ENCODE measurements at regions not wholly inside any gene's neighbourhood (a gene's known extent, or its start where the extent isn't known, plus 50 kb on each side); places are given as distances from the start of the nearest gene placed in this dataset.
"Not testable (repeated sequence)": the region's sequence is repeated elsewhere in the genome, so short reads cannot be mapped to it uniquely, and the experiment has no call there.

- DNase-seq, result no peak
These were observed 77.2 kb upstream of the HPCAL1 start for GRCh38 chr2:10225291-10226037.

- DNase-seq, result no peak
These were observed 76.5 kb upstream of the HPCAL1 start for GRCh38 chr2:10226038-10226724.

- no peak for DNase-seq
These were observed 73.9 kb upstream of the HPCAL1 start for GRCh38 chr2:10228611-10229365.

DNA sequence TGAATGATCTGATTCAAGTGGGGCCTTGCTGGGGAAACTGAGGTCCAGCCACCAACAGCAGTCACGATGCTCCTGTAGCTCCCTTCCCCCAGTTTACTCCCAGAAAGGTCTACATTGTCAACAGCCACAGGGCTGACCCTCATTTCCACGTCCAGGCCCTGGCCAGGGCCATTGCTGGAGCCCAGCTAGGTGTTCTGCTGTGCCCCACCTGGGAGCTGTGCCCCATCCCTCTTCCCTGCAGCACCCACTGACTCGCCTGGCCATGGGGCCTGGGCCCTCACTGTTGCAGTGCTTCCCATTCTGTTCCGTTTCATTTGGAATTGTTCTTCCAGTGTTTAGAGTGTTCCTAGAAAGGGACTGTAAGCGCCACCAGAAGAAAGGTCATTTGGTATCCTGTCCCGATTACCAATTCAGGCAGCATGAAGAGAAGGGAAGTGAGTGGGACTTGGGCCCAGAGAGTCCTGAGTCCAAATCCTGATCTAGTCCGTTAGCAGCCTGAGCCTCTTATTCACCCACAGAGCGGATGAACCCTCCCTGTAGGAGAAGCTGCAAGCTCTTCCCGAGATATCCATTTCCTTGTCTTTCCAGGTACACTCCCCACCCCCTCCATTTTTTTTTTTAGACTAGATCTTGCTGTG, 73.1 kb upstream of the HPCAL1 start:
- DNase-seq, result no peak

- DNase-seq, result no peak
These were observed 72.2 kb upstream of the HPCAL1 start for GRCh38 chr2:10230499-10230898.

DNA sequence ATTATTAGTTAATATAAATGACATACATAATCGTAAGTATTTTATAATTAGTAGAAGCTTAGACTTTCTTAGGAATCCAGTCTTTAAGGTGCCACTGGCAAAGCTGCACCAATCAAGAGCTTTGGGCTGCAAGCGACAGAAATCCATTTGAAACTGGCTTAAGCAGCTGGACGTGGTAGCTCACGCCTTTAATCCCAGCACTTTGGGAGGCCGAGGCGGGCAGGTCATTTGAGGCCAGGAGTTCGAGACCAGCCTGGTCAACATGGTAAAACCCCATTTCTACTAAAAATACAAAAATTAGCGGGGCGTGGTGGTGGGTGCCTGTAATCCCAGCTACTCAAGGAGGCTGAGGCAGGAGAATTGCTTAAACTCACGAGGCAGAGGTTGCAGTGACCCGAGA, 71.8 kb upstream of the HPCAL1 start:
- DNase-seq, result not testable (repeated sequence)

DNA sequence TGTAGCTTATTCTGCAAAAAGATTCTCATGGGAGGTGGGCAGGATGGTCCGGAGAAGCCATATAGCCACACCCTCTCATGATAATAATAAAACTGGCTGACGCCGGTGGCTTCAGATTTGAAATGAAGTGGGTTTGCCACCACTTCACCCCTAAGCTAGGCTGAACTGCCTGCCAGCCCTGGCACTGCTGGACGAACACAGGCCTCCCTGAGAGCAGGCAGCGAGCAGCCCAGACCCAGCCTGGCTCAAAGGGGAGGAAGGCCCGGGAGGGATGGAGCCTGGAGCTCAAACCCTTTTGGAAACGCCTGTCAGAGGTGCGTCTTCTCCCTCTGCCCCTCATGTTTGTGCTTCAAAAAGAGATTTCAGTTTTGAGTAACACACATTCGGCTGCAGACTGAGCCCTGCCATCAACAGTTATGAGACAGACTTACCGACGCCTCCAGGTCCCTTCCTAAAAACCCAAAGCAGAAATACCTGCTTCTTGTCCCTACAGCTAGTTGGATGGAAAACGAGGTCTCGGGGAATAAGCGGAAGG, 71.1 kb upstream of the HPCAL1 start:
- no peak for DNase-seq

DNA sequence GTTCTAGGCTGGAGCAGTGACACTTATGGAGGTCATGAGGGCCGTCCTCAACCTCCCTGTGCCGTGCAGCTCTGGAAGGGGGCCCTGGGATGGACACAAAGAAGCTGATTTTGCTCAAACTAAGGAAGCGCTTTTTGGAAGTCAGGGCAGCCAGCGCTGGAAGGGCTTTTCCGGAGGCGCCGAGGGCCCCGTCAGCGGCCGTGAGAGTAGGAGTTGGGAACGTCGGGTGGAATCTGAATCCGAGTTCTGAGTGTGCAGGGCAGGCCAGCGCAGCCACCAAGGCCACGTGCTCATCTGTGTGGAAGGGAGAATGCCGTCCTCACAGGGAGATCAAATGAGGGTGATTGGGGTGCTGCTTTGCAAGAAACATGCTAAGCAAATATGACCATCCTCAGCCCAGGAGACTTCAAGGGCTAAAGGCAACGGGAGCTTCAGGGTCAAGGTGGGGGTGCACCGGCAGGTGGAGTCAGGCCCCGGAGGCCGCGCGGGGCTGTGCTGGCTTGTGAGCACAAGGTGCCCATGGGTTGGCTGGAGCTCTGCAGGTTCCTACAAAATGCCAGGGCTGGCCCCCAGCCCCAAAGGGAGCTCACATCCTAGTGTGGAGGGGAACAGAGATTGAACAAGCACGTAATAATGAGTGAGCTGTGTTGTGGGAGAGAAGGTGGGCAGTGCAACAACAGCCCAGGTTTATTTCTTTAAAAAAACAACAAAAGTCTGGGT, 70.4 kb upstream of the HPCAL1 start:
- no peak for DNase-seq

DNA sequence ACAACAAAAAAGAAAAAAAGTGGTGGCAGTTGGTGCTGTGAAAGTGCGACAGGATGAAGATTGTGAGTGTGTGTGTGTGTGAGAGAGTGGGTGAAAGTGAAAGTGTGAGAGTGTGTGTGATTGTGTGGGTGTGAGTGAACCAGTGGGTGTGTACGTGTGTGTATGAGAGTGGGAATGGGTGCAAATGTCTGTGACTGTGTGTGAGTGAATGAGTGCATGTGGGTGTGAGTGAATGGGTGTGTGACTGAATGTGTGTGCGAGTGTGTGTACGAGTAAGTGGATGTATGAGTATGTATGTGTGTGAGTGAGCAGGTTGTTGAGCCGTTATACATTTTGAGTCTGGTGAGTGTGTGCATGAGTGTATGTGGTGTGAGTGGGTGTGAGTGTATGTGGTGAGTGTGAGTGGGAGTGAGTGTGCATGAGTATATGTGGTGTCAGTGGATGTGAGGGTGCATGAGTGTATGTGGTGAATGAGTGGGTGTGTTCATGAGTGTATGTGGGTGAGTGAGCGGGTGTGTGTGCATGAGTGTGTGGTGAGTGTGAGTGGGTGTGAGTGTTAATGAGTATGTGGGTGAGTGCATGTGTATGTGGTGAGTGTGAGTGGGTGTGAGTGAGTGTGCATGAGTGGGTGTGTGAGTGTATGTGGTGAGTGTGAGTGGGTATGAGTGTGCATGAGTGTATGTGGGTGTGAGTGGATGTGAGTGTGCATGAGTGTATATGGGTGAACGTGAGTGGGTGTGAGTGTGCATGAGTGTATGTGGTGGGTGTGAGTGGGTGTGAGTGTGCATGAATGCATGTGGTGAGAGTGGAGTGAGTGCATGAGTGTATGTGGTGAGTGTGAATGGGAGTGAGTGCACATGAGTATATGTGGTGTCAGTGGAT, 69.3 kb upstream of the HPCAL1 start:
- no peak for DNase-seq

DNA sequence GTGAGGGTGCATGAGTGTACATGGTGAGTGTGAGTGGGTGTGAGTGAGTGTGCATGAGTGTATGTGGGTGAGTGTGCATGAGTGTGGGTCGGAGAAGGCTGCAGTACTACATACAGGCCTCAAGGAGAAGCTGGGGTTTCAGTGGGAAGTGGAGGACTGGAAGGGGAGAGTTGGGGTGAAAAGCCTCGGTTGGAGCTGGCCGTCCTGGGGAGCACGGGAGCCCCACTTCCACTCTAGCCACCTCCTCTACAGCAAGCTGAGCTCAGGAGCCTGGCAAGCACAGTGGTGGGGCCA, 68.7 kb upstream of the HPCAL1 start:
- no peak for DNase-seq

- DNase-seq, result no peak
These were observed 68.2 kb upstream of the HPCAL1 start for GRCh38 chr2:10234409-10235094.

- no peak for DNase-seq
These were observed 67.4 kb upstream of the HPCAL1 start for GRCh38 chr2:10235099-10235908.

GRCh38 chr2:10235909-10236550, 66.7 kb upstream of the HPCAL1 start:
- DNase-seq, result no peak

GRCh38 chr2:10236571-10237391, 65.9 kb upstream of the HPCAL1 start:
- no peak for DNase-seq

DNA sequence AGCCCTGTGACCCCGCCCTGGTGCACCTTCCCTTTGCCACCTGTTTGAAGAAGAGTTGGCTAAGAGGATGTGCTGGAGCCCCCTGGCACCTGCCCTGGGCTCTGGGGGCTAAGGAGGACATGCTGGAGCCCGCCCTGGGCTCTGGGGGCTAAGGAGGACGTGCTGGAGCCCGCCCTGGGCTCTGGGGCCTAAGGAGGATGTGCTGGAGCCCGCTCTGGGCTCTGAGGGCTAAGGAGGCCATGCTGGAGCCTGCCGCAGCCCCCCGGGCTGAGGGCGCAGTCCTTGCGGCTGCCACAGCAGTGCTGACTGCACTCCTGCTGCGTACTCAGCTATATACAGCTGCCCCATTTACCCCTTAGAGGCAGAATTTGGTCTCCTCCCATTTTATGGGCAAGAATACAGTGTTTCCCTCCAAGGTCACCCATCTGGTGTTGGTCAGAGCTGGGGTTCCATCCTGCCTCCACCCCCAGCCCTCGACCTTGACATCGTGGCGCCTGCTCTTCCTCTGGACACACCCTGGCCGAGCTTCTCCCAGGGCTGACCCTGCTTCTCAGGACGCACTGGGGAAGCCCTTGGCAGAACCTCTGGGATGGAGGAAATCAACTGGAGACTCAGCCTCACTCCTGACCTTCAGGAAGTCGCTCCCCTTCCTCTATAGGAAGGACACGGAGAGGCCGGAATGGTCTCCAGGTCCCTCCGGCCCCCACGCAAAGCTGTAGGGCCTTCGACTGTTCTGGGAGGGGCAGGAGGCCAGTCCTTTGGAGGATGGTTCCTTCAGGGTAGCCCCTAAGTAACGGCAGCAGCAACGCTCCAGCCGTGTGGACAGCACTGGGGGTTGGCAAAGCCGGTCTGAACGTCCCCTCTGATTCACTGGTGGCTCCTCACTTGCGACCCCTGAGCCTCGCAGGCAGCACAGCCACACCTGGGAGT, 65.0 kb upstream of the HPCAL1 start:
- no peak for DNase-seq

DNA sequence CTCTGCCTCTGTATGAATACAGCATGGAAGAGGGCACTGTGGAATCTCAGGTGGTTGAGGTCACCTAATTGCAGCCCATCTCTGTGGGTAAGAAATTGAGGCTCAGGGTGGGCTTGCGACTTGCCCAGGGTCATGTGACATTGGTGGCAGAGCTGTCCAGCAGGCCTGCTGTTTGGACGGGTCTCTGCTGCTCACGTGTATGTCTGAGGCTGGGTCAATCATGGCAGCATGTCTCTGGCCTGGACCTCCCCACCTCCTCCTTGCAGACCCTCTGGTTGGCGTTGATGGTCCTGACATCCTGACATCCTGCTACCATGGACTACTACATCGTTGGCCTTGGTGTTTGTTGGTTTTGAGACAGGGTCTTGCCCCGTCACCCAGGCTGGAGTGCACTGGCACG, 64.3 kb upstream of the HPCAL1 start:
- no peak for DNase-seq

GRCh38 chr2:10238991-10239485, 63.7 kb upstream of the HPCAL1 start:
- DNase-seq, result no peak

All from NCI-H526 treated with DMSO at 0.1 percent for 48 hours (cell line).